ENCODE measurements at regions not wholly inside any gene's neighbourhood (a gene's known extent, or its start where the extent isn't known, plus 50 kb on each side); places are given as distances from the start of the nearest gene placed in this dataset.

DNA sequence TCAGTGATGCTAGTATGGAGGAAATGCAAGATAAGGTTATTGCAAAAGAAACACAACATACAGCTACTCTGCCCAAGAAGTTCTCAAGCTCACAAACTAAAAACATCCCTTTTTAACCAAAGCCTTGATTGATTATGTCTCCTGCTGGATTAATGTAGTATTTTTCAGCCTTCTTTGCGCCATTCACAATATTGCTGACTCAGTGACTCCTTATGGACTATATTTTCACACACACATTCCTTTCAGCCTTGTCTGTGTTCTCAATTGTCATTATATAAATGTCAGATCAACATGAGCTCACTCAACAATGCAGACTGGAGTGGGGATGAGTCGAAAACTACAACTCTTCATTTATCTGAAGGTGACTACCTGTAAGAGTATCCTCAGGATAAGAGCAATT, 579.3 kb upstream of the CDH8 start:
- DNase-seq (ENCODE audit: low read depth in 1 of 2, low spot score in 1 of 2), result no peak
- Histone ChIP-seq H3K27ac (no peak overlapping the region), H3K9me3 (ENCODE audit: low read depth) (no peaks in the 10 kb centered on the region), H3K4me1 (ENCODE audit: low read depth) (no peaks in the 10 kb centered on the region), H3K4me3 (no peak overlapping the region), H3K27me3 (no peaks in the 10 kb centered on the region), H3K36me3 (no peaks in the 10 kb centered on the region)
- TF ChIP-seq, protein P1, sequence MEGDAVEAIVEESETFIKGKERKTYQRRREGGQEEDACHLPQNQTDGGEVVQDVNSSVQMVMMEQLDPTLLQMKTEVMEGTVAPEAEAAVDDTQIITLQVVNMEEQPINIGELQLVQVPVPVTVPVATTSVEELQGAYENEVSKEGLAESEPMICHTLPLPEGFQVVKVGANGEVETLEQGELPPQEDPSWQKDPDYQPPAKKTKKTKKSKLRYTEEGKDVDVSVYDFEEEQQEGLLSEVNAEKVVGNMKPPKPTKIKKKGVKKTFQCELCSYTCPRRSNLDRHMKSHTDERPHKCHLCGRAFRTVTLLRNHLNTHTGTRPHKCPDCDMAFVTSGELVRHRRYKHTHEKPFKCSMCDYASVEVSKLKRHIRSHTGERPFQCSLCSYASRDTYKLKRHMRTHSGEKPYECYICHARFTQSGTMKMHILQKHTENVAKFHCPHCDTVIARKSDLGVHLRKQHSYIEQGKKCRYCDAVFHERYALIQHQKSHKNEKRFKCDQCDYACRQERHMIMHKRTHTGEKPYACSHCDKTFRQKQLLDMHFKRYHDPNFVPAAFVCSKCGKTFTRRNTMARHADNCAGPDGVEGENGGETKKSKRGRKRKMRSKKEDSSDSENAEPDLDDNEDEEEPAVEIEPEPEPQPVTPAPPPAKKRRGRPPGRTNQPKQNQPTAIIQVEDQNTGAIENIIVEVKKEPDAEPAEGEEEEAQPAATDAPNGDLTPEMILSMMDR (IDR thresholded peaks at IDR 0.05; ENCODE audit: low read depth, low read length), result no peak

DNA sequence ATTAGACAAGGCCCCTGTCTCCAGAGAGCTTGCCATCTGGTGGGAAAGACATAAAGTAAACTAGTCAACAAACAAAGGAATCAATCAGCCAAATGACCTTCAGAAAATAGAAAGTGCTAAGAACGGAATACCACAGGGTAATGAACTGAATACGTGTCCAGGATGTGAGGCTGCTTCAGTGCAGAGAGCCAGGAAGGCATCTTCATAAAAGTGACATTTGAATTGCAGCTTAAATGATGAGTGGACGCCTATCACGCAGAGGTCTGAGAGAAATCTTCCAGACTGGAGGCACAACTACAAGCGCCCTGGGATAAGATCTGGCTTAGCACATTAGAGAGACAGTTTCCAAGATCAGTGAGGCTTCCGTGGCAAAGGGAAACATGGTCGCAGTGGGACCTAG, 574.1 kb upstream of the CDH8 start:
- H3K36me3 ChIP-seq, result no peaks in the 10 kb centered on the region
- no peaks in the 10 kb centered on the region for H3K9me3 ChIP-seq (ENCODE audit: low read depth)
- no peaks in the 10 kb centered on the region for H3K4me1 ChIP-seq (ENCODE audit: low read depth)
- no peak overlapping the region for H3K27ac ChIP-seq
- DNase-seq (ENCODE audit: low read depth in 1 of 2, low spot score in 1 of 2), result no peak
- no peak overlapping the region for H3K4me3 ChIP-seq
- H3K27me3 ChIP-seq, result no peaks in the 10 kb centered on the region
- TF ChIP-seq, protein P1 (IDR thresholded peaks at IDR 0.05; ENCODE audit: low read depth, low read length), result no peak

DNA sequence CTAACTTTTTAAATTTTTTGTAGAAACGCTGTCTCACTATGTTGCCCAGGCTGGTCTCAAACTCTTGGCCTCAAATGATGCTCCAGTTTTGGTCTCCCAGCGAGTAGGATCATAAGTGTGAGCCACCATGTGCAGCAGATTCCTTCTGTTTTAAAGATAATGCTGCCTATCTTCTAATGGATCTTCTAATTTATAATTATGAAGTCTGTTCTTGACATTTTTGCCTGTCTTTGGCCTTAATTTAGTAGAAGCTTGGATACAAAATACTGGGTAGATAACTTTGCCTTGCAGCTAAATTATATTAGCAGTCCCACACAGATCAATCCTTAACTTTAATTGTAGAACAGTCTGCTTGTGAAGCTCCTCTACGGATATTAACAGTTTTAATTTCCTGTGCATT, 566.6 kb upstream of the CDH8 start:
- no peaks in the 10 kb centered on the region for H3K9me3 ChIP-seq (ENCODE audit: low read depth)
- H3K27me3 ChIP-seq, result no peaks in the 10 kb centered on the region
- H3K4me3 ChIP-seq, result no peak overlapping the region
- H3K27ac ChIP-seq, result no peak overlapping the region
- no peaks in the 10 kb centered on the region for H3K4me1 ChIP-seq (ENCODE audit: low read depth)
- TF ChIP-seq, protein P1 (IDR thresholded peaks at IDR 0.05; ENCODE audit: low read depth, low read length), result no peak
- H3K36me3 ChIP-seq, result no peaks in the 10 kb centered on the region
- no peak for DNase-seq (ENCODE audit: low read depth in 1 of 2, low spot score in 1 of 2)

DNA sequence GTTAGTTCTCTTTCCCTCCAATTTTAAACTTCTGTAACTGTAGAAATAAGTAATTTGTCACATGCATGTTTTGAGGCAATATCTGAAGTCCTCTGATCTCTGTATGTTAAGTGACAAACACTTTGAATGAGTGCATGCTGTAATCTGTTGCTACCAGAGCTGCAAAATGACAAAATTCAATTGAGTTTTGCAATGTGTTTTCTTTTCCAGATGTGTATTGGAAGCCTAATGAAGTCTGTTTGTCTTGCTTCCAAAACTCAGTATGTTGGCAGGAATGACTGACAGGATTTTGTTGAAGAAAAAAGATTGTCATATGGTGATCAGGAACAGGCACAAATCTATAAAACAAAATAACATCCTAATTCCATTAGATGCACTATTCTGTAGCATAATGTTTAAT, 561.6 kb upstream of the CDH8 start:
- TF ChIP-seq, protein P1 (IDR thresholded peaks at IDR 0.05; ENCODE audit: low read depth, low read length), result no peak
- H3K4me1 ChIP-seq (ENCODE audit: low read depth), result no peaks in the 10 kb centered on the region

DNA sequence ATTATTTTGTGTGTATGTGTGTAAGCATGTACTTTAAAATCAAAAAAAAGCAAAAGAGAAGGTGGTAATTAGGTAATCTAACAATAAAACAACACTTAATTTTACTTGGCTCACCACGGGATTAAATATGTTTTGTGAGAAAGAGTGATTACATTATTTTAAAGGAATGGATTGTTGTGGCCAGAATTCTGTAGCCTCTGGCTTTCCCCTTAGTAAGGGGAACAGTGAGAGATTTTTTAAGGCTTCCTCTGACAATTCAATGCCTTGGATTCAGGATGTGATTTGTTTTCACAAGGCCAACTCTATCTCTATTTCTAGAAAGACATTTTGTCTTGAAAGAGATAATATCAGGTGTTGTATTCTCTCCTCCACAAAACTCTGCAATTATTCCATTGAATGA, 560.3 kb upstream of the CDH8 start:
- TF ChIP-seq, protein P1 (IDR thresholded peaks at IDR 0.05; ENCODE audit: low read depth, low read length), result no peak
- no peak for DNase-seq (ENCODE audit: low read depth in 1 of 2, low spot score in 1 of 2)
- Histone ChIP-seq H3K27ac (no peak overlapping the region), H3K36me3 (no peaks in the 10 kb centered on the region), H3K4me3 (no peak overlapping the region), H3K27me3 (no peaks in the 10 kb centered on the region), H3K4me1 (ENCODE audit: low read depth) (no peaks in the 10 kb centered on the region), H3K9me3 (ENCODE audit: low read depth) (no peaks in the 10 kb centered on the region)

More for the DNA sequence above, 561.6 kb upstream of the CDH8 start:
- no peak for DNase-seq (ENCODE audit: low read depth in 1 of 2, low spot score in 1 of 2)
- Histone ChIP-seq H3K27ac (no peak overlapping the region), H3K36me3 (no peaks in the 10 kb centered on the region), H3K9me3 (ENCODE audit: low read depth) (no peaks in the 10 kb centered on the region), H3K27me3 (no peaks in the 10 kb centered on the region), H3K4me3 (no peak overlapping the region)

DNA sequence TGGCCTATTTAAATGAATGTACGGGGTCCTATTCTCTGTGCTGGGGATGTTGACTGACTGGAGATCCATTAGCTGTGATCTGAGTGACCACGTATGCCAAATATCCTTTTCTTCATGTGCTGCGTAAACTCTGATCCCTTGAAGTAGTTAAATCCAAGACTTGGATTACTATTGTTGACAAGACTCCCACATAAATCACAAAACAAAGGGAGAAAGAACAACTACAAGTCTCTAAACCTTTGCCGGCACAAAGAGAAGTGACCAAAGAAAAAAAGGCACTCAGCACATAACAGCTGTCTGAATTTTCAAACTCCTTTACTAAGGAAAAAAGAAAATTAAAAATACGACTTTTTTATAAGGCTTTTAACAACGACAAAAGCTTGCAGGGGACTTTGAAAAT, 559.9 kb upstream of the CDH8 start:
- Histone ChIP-seq H3K9me3 (ENCODE audit: low read depth) (no peaks in the 10 kb centered on the region), H3K27ac (no peak overlapping the region), H3K36me3 (no peaks in the 10 kb centered on the region), H3K4me3 (no peak overlapping the region), H3K27me3 (no peaks in the 10 kb centered on the region), H3K4me1 (ENCODE audit: low read depth) (no peaks in the 10 kb centered on the region)
- TF ChIP-seq, protein P1 (IDR thresholded peaks at IDR 0.05; ENCODE audit: low read depth, low read length), result no peak
- no peak for DNase-seq (ENCODE audit: low read depth in 1 of 2, low spot score in 1 of 2)

Measured in cardiac muscle cell (in vitro differentiated cells and primary cell).